ENCODE measurements at regions not wholly inside any gene's neighbourhood (a gene's known extent, or its start where the extent isn't known, plus 50 kb on each side); places are given as distances from the start of the nearest gene placed in this dataset.

DNA sequence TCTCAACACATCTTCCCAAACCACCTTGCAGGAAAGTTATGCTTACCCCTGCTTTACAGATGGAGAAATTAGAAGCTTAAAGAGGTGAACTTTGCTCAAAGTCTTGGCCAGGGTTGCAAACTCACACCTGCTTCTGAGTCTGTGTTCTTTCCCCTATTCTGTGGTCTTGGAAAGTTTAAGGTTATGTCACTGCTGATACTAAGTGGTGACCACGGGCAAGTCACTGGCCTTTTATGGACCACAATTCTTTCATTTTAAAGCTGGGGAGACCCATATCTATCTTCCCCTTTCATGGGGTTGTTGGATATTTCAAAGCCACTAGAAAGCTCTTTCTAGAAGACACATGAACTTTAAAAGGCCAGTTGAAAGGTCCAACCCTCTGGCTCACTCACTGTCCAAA lies 95.4 kb upstream of the KLF4 start:
- no peak for TF ChIP-seq PCBP1 (IDR thresholded peaks at IDR 0.05; ENCODE audit: borderline replicate concordance, low read depth, low read length)
- TF ChIP-seq, protein P1, sequence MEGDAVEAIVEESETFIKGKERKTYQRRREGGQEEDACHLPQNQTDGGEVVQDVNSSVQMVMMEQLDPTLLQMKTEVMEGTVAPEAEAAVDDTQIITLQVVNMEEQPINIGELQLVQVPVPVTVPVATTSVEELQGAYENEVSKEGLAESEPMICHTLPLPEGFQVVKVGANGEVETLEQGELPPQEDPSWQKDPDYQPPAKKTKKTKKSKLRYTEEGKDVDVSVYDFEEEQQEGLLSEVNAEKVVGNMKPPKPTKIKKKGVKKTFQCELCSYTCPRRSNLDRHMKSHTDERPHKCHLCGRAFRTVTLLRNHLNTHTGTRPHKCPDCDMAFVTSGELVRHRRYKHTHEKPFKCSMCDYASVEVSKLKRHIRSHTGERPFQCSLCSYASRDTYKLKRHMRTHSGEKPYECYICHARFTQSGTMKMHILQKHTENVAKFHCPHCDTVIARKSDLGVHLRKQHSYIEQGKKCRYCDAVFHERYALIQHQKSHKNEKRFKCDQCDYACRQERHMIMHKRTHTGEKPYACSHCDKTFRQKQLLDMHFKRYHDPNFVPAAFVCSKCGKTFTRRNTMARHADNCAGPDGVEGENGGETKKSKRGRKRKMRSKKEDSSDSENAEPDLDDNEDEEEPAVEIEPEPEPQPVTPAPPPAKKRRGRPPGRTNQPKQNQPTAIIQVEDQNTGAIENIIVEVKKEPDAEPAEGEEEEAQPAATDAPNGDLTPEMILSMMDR (CRISPR knock-in tag; IDR thresholded peaks at IDR 0.05) = no peak

Data from HepG2 (cell line).